Body of pancreas (tissue), 4 donors: ENCODE measurements at regions not wholly inside any gene's neighbourhood (a gene's known extent, or its start where the extent isn't known, plus 50 kb on each side); places are given as distances from the start of the nearest gene placed in this dataset.

Experiments
- ATAC-seq: fragments of 150-250 bp; one replicate; pipeline ENCODE4 v1.9.1; 2016
- DNase-seq, 4 donors: peaks; one replicate each; pipeline ENCODE4 v3.0.0-alpha.2; 2019
- H3K27ac ChIP-seq, 4 donors: fragments of 200-600 bp; sonication (generic); 1 replicate in 3 of 4; 2 replicates in 1 of 4; pipeline versions ENCODE4 v1.5.1 to v1.6.1; 2016 to 2019; ENCODE audit warnings: mild to moderate bottlenecking in 1 of 4, mixed read lengths in 1 of 4, moderate library complexity in 1 of 4
- H3K27me3 ChIP-seq, 2 donors: fragments of 200-600 bp; sonication (generic); one replicate each; pipeline ENCODE4 v1.6.0; 2016; ENCODE audit warnings: mild to moderate bottlenecking in 1 of 2
- H3K36me3 ChIP-seq, 2 donors: fragments of 200-600 bp; sonication (generic); replicated peaks in 1 of 2; 2 replicates each; pipeline ENCODE4 v1.5.1; 2016; ENCODE audit warnings: low read depth in 2 of 2; ENCODE audit not compliant: insufficient read depth in 1 of 2
- H3K4me1 ChIP-seq: fragments of 200-600 bp; sonication (generic); one replicate; pipeline ENCODE4 v1.6.0; 2016
- H3K4me3 ChIP-seq, 2 donors: fragments of 200-600 bp; sonication (generic); 1 replicate in 1 of 2; 2 replicates in 1 of 2; pipeline ENCODE4 v1.5.1; 2016 to 2019
- H3K9me3 ChIP-seq, 3 donors: fragments of 200-600 bp; sonication (generic); 1 replicate in 2 of 3; 2 replicates in 1 of 3; pipeline ENCODE4 v1.5.1; 2016
- POLR2A ChIP-seq, 3 donors: fragments of 450-650 bp; IDR thresholded peaks; one replicate each; pipeline ENCODE4 v1.6.1; 2016; ENCODE audit warnings: antibody characterized with exemption in 3 of 3, mild to moderate bottlenecking in 2 of 3
- WGBS, 2 donors: methylation state at CpG; one replicate each; pipeline ENCODE4 v1.1.5; 2017; 5-methylcytosine and 5-hydroxymethylcytosine counted together
- intact Hi-C: fragments of 100-400 bp; cut with DNase I; formaldehyde crosslinking; loops from one replicate; pipeline ENCODE4 v1.15.1; 2023
- TF ChIP-seq, protein P1 (sequence below), 7 experiments: fragments of 450-650 bp in 4 of 7; fragments of 200-600 bp in 3 of 7; sonication (generic) in 3 of 7; IDR thresholded peaks; one replicate each; pipeline ENCODE4 v1.5.1; 2016 to 2019; ENCODE audit warnings: antibody characterized with exemption in 7 of 7

DNA sequence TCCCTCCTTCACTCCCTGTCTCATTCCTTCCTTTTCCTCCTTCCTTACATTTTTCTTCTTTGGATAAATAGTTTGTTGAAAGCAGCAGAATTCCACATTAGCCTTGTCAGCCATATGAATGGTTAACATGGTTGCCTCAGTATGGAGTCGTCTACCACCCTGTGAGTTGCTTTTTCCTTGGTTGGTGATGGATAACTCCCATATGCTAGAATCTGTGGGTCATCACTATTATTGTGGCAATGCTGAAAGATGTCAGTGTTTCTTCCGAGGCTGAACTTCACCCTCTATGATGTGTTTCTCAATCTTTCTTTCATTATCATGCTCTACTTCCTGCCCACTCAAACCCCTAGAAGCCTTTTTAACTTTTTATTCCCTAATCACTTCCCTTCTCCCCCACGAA, 481.8 kb upstream of the KCNMB2 start:
- no peak overlapping the region for H3K27ac ChIP-seq
- TF ChIP-seq POLR2A (IDR thresholded peaks at IDR 0.05): no peak
- TF ChIP-seq, protein P1, sequence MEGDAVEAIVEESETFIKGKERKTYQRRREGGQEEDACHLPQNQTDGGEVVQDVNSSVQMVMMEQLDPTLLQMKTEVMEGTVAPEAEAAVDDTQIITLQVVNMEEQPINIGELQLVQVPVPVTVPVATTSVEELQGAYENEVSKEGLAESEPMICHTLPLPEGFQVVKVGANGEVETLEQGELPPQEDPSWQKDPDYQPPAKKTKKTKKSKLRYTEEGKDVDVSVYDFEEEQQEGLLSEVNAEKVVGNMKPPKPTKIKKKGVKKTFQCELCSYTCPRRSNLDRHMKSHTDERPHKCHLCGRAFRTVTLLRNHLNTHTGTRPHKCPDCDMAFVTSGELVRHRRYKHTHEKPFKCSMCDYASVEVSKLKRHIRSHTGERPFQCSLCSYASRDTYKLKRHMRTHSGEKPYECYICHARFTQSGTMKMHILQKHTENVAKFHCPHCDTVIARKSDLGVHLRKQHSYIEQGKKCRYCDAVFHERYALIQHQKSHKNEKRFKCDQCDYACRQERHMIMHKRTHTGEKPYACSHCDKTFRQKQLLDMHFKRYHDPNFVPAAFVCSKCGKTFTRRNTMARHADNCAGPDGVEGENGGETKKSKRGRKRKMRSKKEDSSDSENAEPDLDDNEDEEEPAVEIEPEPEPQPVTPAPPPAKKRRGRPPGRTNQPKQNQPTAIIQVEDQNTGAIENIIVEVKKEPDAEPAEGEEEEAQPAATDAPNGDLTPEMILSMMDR (IDR thresholded peaks at IDR 0.05): no peak
- ATAC-seq: no peak
- no peaks in the 10 kb centered on the region for H3K9me3 ChIP-seq
- DNase-seq: no peak
- intact Hi-C loops: no loop called here
- no peaks in the 10 kb centered on the region for H3K27me3 ChIP-seq
- no peak overlapping the region for H3K4me3 ChIP-seq
- 62 to 75% methylated on average over 3 of the region's 3 CpGs for WGBS, 2 donors
- H3K36me3 ChIP-seq: no peaks in the 10 kb centered on the region
- no peaks in the 10 kb centered on the region for H3K4me1 ChIP-seq

DNA sequence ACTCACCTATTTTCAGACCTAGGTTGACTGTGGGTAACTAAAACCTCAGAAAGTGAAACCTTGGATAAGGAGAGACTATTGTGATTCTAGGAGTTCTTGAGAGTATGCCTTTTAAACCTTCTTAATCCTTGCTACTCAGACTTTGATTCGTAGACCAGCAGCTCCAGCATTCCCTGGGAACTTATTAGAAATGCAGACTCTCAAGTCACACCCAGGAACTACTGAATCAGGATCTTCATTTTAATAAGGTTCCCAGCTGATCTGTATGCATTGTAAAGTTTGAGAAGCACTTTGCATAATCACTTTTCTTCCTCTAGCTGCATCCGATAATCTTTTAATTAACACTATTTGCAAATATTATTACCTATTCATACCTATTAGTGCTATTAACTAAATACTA, 480.3 kb upstream of the KCNMB2 start:
- WGBS, 2 donors: 88 to 91% methylated on average over 2 of the region's 2 CpGs
- intact Hi-C loops: no loop called here
- no peaks in the 10 kb centered on the region for H3K9me3 ChIP-seq
- TF ChIP-seq, protein P1 (IDR thresholded peaks at IDR 0.05): no peak
- TF ChIP-seq POLR2A (IDR thresholded peaks at IDR 0.05): no peak
- DNase-seq: no peak
- H3K4me3 ChIP-seq: no peak overlapping the region
- no peak overlapping the region for H3K27ac ChIP-seq
- ATAC-seq: no peak
- no peaks in the 10 kb centered on the region for H3K36me3 ChIP-seq
- no peaks in the 10 kb centered on the region for H3K27me3 ChIP-seq
- no peaks in the 10 kb centered on the region for H3K4me1 ChIP-seq

DNA sequence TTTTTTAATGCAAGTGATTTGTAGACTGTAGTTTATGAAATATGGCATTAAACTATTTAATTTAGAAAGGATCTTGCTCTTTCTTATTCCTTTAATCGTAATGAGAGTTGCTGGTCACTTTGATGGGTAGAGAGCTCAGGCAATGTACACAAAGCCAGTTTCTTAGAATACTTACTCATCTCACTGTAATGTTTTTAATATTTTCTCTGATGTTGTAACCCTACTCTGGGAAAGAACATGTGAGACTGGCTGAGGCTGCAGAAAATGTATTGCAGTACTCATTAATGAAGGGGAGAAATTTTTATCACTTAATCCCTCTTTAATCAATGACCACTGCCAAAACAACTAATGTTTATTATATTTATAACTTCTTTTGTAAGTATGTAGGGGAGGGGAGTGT, 479.4 kb upstream of the KCNMB2 start:
- TF ChIP-seq, protein P1 (IDR thresholded peaks at IDR 0.05): no peak
- TF ChIP-seq POLR2A (IDR thresholded peaks at IDR 0.05): no peak
- 75 to 78% methylated on average over 1 of the region's 1 CpG for WGBS, 2 donors
- Histone ChIP-seq H3K27me3 (no peaks in the 10 kb centered on the region), H3K4me1 (no peaks in the 10 kb centered on the region), H3K4me3 (no peak overlapping the region), H3K36me3 (no peaks in the 10 kb centered on the region), H3K27ac (no peak overlapping the region), H3K9me3 (no peaks in the 10 kb centered on the region)
- ATAC-seq (no peak), DNase-seq (no peak)
- intact Hi-C loops: no loop called here

DNA sequence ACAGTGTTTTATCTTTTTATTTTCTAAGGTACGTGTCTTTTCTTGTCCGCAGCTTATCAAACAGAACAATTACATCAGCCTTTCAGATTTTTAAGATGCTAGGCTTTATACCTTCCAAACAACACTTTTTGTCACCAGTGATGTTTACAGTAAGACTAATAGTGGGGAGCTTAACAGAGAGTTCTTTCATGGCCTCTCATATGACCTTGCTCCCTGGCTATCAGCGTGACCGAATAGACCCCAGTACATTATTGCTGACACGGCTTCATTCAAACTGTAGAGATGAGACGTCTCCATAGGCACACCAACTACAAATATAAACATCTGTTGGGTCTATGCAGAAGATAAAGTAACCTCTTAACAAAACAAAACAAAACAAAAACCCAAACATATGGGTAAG, 477.6 kb upstream of the KCNMB2 start:
- H3K9me3 ChIP-seq: no peaks in the 10 kb centered on the region
- no peaks in the 10 kb centered on the region for H3K4me1 ChIP-seq
- intact Hi-C loops: no loop called here
- H3K27ac ChIP-seq: no peak overlapping the region
- 57 to 68% methylated on average over 6 of the region's 6 CpGs for WGBS, 2 donors
- H3K27me3 ChIP-seq: no peaks in the 10 kb centered on the region
- TF ChIP-seq, protein P1 (IDR thresholded peaks at IDR 0.05): no peak
- TF ChIP-seq POLR2A (IDR thresholded peaks at IDR 0.05): no peak
- H3K4me3 ChIP-seq: no peak overlapping the region
- no peaks in the 10 kb centered on the region for H3K36me3 ChIP-seq
- DNase-seq: no peak
- ATAC-seq: no peak

- H3K4me1 ChIP-seq: no peaks in the 10 kb centered on the region
- no peak for TF ChIP-seq POLR2A (IDR thresholded peaks at IDR 0.05)
- TF ChIP-seq, protein P1 (IDR thresholded peaks at IDR 0.05): no peak
- intact Hi-C loops: no loop called here
- no peak for DNase-seq
- H3K27me3 ChIP-seq: no peaks in the 10 kb centered on the region
- H3K4me3 ChIP-seq: no peak overlapping the region
- ATAC-seq: no peak
- no peaks in the 10 kb centered on the region for H3K36me3 ChIP-seq
- H3K9me3 ChIP-seq: no peaks in the 10 kb centered on the region
- H3K27ac ChIP-seq: no peak overlapping the region
These were observed 477.1 kb upstream of the KCNMB2 start for GRCh38 chr3:178059119-178059518.
